Parathyroid adenoma (tissue), 2 donors: ENCODE measurements at regions not wholly inside any gene's neighbourhood (a gene's known extent, or its start where the extent isn't known, plus 50 kb on each side); places are given as distances from the start of the nearest gene placed in this dataset.

Source experiments
- H2AFZ ChIP-seq: fragments of 300-600 bp; sonication (generic); one replicate; pipeline ENCODE4 v1.7.0; 2017; ENCODE audit warnings: antibody characterized with exemption, mild to moderate bottlenecking
- H3K27ac ChIP-seq: fragments of 300-600 bp; sonication (generic); one replicate; pipeline ENCODE4 v1.7.0; 2017
- H3K27me3 ChIP-seq: fragments of 300-600 bp; sonication (generic); one replicate; pipeline ENCODE4 v1.7.0; 2017; ENCODE audit warnings: low read length; ENCODE audit not compliant: control insufficient read depth, insufficient read depth
- H3K36me3 ChIP-seq: fragments of 300-600 bp; sonication (generic); one replicate; pipeline ENCODE4 v1.7.0; 2017; ENCODE audit warnings: low read length; ENCODE audit not compliant: control insufficient read depth, insufficient read depth
- H3K4me1 ChIP-seq: fragments of 300-600 bp; sonication (generic); one replicate; pipeline ENCODE4 v1.7.0; 2017; ENCODE audit warnings: control low read depth
- H3K4me2 ChIP-seq: fragments of 300-600 bp; sonication (generic); one replicate; pipeline ENCODE4 v1.7.0; 2017; ENCODE audit warnings: low read length
- H3K4me3 ChIP-seq: fragments of 300-600 bp; sonication (generic); one replicate; pipeline ENCODE4 v1.7.0; 2017; ENCODE audit warnings: low read depth, low read length
- H3K79me2 ChIP-seq: fragments of 300-600 bp; sonication (generic); one replicate; pipeline ENCODE4 v1.7.0; 2017; ENCODE audit warnings: control low read depth
- H3K9ac ChIP-seq: fragments of 300-600 bp; sonication (generic); one replicate; pipeline ENCODE4 v1.7.0; 2017; ENCODE audit warnings: mild to moderate bottlenecking
- H3K9me3 ChIP-seq: fragments of 300-600 bp; sonication (generic); one replicate; pipeline ENCODE4 v1.7.0; 2017; ENCODE audit warnings: low read length; ENCODE audit not compliant: control insufficient read depth
- CTCF ChIP-seq: fragments of 300-600 bp; sonication (generic); IDR thresholded peaks from one replicate; pipeline ENCODE4 v1.7.0; 2017; ENCODE audit warnings: antibody characterized with exemption, mild to moderate bottlenecking
- donor health status: primary hyperparathyroidism.

GRCh38 chr15:38714309-38715072 lies 149.9 kb upstream of the RASGRP1 start:
- H3K4me1 ChIP-seq, result no peaks in the 10 kb centered on the region
- no peak overlapping the region for H3K27ac ChIP-seq
- no peaks in the 10 kb centered on the region for H3K79me2 ChIP-seq
- no peak overlapping the region for H3K9ac ChIP-seq
- no peak overlapping the region for H3K4me3 ChIP-seq
- no peak overlapping the region for H3K4me2 ChIP-seq
- H2AFZ ChIP-seq, result no peak overlapping the region
- H3K27me3 ChIP-seq, result no peaks in the 10 kb centered on the region
- no peaks in the 10 kb centered on the region for H3K36me3 ChIP-seq
- no peak for TF ChIP-seq CTCF
- H3K9me3 ChIP-seq, result no peaks in the 10 kb centered on the region

- no peak overlapping the region for H2AFZ ChIP-seq
- H3K4me2 ChIP-seq, result no peak overlapping the region
- no peaks in the 10 kb centered on the region for H3K79me2 ChIP-seq
- H3K9me3 ChIP-seq, result no peaks in the 10 kb centered on the region
- no peaks in the 10 kb centered on the region for H3K4me1 ChIP-seq
- TF ChIP-seq CTCF, result no peak
- no peak overlapping the region for H3K4me3 ChIP-seq
- no peak overlapping the region for H3K27ac ChIP-seq
- H3K36me3 ChIP-seq, result no peaks in the 10 kb centered on the region
- no peaks in the 10 kb centered on the region for H3K27me3 ChIP-seq
- H3K9ac ChIP-seq, result no peak overlapping the region
Measured at GRCh38 chr15:38720893-38721567, 156.4 kb upstream of the RASGRP1 start.

GRCh38 chr15:38721568-38721945 lies 156.9 kb upstream of the RASGRP1 start:
- Histone ChIP-seq H3K36me3 (no peaks in the 10 kb centered on the region), H3K9ac (no peak overlapping the region), H3K4me2 (no peak overlapping the region), H3K4me1 (no peaks in the 10 kb centered on the region), H3K27me3 (no peaks in the 10 kb centered on the region), H2AFZ (no peak overlapping the region), H3K79me2 (no peaks in the 10 kb centered on the region), H3K9me3 (no peaks in the 10 kb centered on the region), H3K27ac (no peak overlapping the region), H3K4me3 (no peak overlapping the region)
- TF ChIP-seq CTCF, result no peak

- Histone ChIP-seq H3K9ac (no peak overlapping the region), H3K27me3 (no peaks in the 10 kb centered on the region), H3K9me3 (no peaks in the 10 kb centered on the region), H3K79me2 (no peaks in the 10 kb centered on the region), H3K27ac (no peak overlapping the region), H3K4me1 (no peaks in the 10 kb centered on the region), H2AFZ (no peak overlapping the region), H3K4me3 (no peak overlapping the region), H3K36me3 (no peaks in the 10 kb centered on the region), H3K4me2 (no peak overlapping the region)
- TF ChIP-seq CTCF, result no peak
Measured at GRCh38 chr15:38722236-38722635, 157.6 kb upstream of the RASGRP1 start.
